ENCODE measurements at regions not wholly inside any gene's neighbourhood (a gene's known extent, or its start where the extent isn't known, plus 50 kb on each side); places are given as distances from the start of the nearest gene placed in this dataset.

- TF ChIP-seq NFIC (IDR thresholded peaks at IDR 0.05; ENCODE audit: borderline replicate concordance), result no peak
Observed at GRCh38 chr12:46629331-46630229, 196.2 kb downstream of the SLC38A4 start (continued).

- no peak for DNase-seq
- POLR2A ChIA-PET, result no interaction called here
- Histone ChIP-seq H3K79me2 (ENCODE audit: insufficient read depth) (no peaks in the 10 kb centered on the region), H4K20me1 (ENCODE audit: insufficient read depth) (no peaks in the 10 kb centered on the region), H3F3A (replicated peaks; ENCODE audit: insufficient read depth) (no peaks in the 10 kb centered on the region), H3K36me3 (replicated peaks in 1 of 2; ENCODE audit: control insufficient read depth in 1 of 2, insufficient read depth in 2 of 2, low read length in 1 of 2) (no peaks in the 10 kb centered on the region), H3K4me3 (ENCODE audit: low read depth in 2 of 2, low read length in 1 of 2) (no peak overlapping the region), H3K27me3 (ENCODE audit: insufficient read depth) (no peaks in the 10 kb centered on the region), H2AFZ (ENCODE audit: low read depth) (no peak overlapping the region), H3K9me2 (no peaks in the 10 kb centered on the region), H3K4me1 (ENCODE audit: control insufficient read depth in 1 of 2, insufficient read depth in 2 of 2, low read depth in 1 of 2, low read length in 1 of 2) (peaks cover 0 to 8% of the 10 kb centered on the region in 2 experiments; a peak in 1 of 4 replicates), H3K27ac (ENCODE audit: low read depth in 2 of 2, low read length in 1 of 2) (0 out of 4 replicates have a peak overlapping the region, but pooled peaks of 1 of the 2 experiments have one; percentile 11), H3K9me3 (no peaks in the 10 kb centered on the region), H3K9ac (no peak overlapping the region), H3K4me2 (no peak overlapping the region)
- TF ChIP-seq REST (IDR thresholded peaks at IDR 0.05; ENCODE audit: low read depth, low read length), result no peak
- TF ChIP-seq TAF1 (IDR thresholded peaks at IDR 0.05; ENCODE audit: borderline replicate concordance, low read depth, low read length), result no peak
- TF ChIP-seq SMC3 (IDR thresholded peaks at IDR 0.05; ENCODE audit: low read depth, low read length), result no peak
- no peak for TF ChIP-seq RFX5 (IDR thresholded peaks at IDR 0.05; ENCODE audit: low read length)
- TF ChIP-seq USF2 (IDR thresholded peaks at IDR 0.05; ENCODE audit: borderline replicate concordance, low read depth, low read length), result no peak
- CTCF ChIA-PET, result no interaction called here
- WGBS (ENCODE audit: low lambda C conversion rate), result 81% methylated on average over 1 of the region's 1 CpG
Observed at GRCh38 chr12:46628176-46628575, 197.6 kb downstream of the SLC38A4 start.

- CTCF ChIA-PET, result no interaction called here
- H3F3A ChIP-seq (replicated peaks; ENCODE audit: insufficient read depth), result no peaks in the 10 kb centered on the region
- no peak overlapping the region for H3K4me2 ChIP-seq
- H3K9me2 ChIP-seq, result no peaks in the 10 kb centered on the region
- H3K27me3 ChIP-seq (ENCODE audit: insufficient read depth), result no peaks in the 10 kb centered on the region
- no peaks in the 10 kb centered on the region for H3K79me2 ChIP-seq (ENCODE audit: insufficient read depth)
- no peaks in the 10 kb centered on the region for H3K36me3 ChIP-seq (replicated peaks in 1 of 2; ENCODE audit: control insufficient read depth in 1 of 2, insufficient read depth in 2 of 2, low read length in 1 of 2)
- H3K4me3 ChIP-seq (ENCODE audit: low read depth in 2 of 2, low read length in 1 of 2), result no peak overlapping the region
- no peaks in the 10 kb centered on the region for H4K20me1 ChIP-seq (ENCODE audit: insufficient read depth)
- peaks cover 0 to 8% of the 10 kb centered on the region in 2 experiments; a peak in 1 of 4 replicates for H3K4me1 ChIP-seq (ENCODE audit: control insufficient read depth in 1 of 2, insufficient read depth in 2 of 2, low read depth in 1 of 2, low read length in 1 of 2)
- H3K9me3 ChIP-seq, result no peaks in the 10 kb centered on the region
- 77% methylated on average over 3 of the region's 3 CpGs for WGBS (ENCODE audit: low lambda C conversion rate)
- POLR2A ChIA-PET, result no interaction called here
- no peak for DNase-seq
- no peak overlapping the region for H3K9ac ChIP-seq
- no peak overlapping the region for H2AFZ ChIP-seq (ENCODE audit: low read depth)
- 0 out of 4 replicates have a peak overlapping the region, but pooled peaks of 1 of the 2 experiments have one; percentile 11 for H3K27ac ChIP-seq (ENCODE audit: low read depth in 2 of 2, low read length in 1 of 2)
- TF ChIP-seq SMC3 (IDR thresholded peaks at IDR 0.05; ENCODE audit: low read depth, low read length) (no peak), RCOR1 (IDR thresholded peaks at IDR 0.05; ENCODE audit: low read length) (no peak), CHD2 (IDR thresholded peaks at IDR 0.05; ENCODE audit: low read length, partially characterized antibody) (no peak), GABPA (IDR thresholded peaks at IDR 0.05; ENCODE audit: low read depth) (no peak), REST (IDR thresholded peaks at IDR 0.05; ENCODE audit: low read depth, low read length) (no peak), IRF3 (IDR thresholded peaks at IDR 0.05; ENCODE audit: low read depth, low read length) (no peak), FOSL2 (IDR thresholded peaks at IDR 0.05; ENCODE audit: borderline replicate concordance, low read depth) (no peak), FOXM1 (IDR thresholded peaks at IDR 0.05; ENCODE audit: low read depth) (no peak), SIN3A (IDR thresholded peaks at IDR 0.05; ENCODE audit: borderline replicate concordance, low read depth, low read length) (no peak), MEF2A (IDR thresholded peaks at IDR 0.05; ENCODE audit: borderline replicate concordance, low read depth) (no peak)
Observed at GRCh38 chr12:46627686-46628085, 198.1 kb downstream of the SLC38A4 start.
